IMR-90 (cell line): ENCODE measurements at regions not wholly inside any gene's neighbourhood (a gene's known extent, or its start where the extent isn't known, plus 50 kb on each side); places are given as distances from the start of the nearest gene placed in this dataset.

Experiments used
- ATAC-seq: fragments of 200-7000 bp; cut with Tn5 transposase; 2 replicates; pipeline ENCODE4 v1.9.1; 2020; ENCODE audit warnings: low read depth, mild to moderate bottlenecking, moderate library complexity
- BruUV-seq: library from RNA; stranded (reverse); fragments of 400-500 nt; replicated peaks from 2 replicates; lab custom pipeline; 2021; lab: Mats Ljungman, UMichigan
- CTCF ChIA-PET: fragments of 300-600 bp; formaldehyde crosslinking; extraction: SDS; loops from one replicate; lab custom pipeline; 2021; ENCODE audit warnings: antibody characterized with exemption; lab: Yijun Ruan, JAX
- POLR2A ChIA-PET: fragments of 300-600 bp; sonication (Branson Sonifier 250); formaldehyde crosslinking; loops from one replicate; lab custom pipeline; 2022; ENCODE audit warnings: antibody characterized with exemption; ENCODE audit not compliant: unreplicated experiment; lab: Charles Lee
- DNase-seq: peaks from one replicate; pipeline ENCODE4 v3.0.0; 2013
- H2AFZ ChIP-seq: replicated peaks from 2 replicates; pipeline ENCODE3; 2013; ENCODE audit warnings: low read length, mild to moderate bottlenecking; ENCODE audit not compliant: poor library complexity
- H2AK5ac ChIP-seq: 2 replicates; pipeline ENCODE4 v1.6.1; 2013; ENCODE audit warnings: low read depth, low read length, inconsistent platforms
- H2AK9ac ChIP-seq: replicated peaks from 2 replicates; pipeline ENCODE3; 2013; ENCODE audit warnings: mild to moderate bottlenecking, low read depth, low read length, moderate library complexity; ENCODE audit not compliant: poor library complexity
- H2BK120ac ChIP-seq: 2 replicates; pipeline ENCODE4 v1.6.1; 2013; ENCODE audit warnings: low read depth, low read length, inconsistent platforms
- H2BK15ac ChIP-seq: 3 replicates; pipeline ENCODE4 v1.6.1; 2013; ENCODE audit warnings: low read depth, low read length, inconsistent platforms
- H2BK20ac ChIP-seq: 2 replicates; pipeline ENCODE4 v1.6.1; 2013; ENCODE audit warnings: low read depth, mild to moderate bottlenecking, inconsistent platforms, low read length, moderate library complexity
- H2BK5ac ChIP-seq: 2 replicates; pipeline ENCODE4 v1.6.1; 2013; ENCODE audit warnings: mild to moderate bottlenecking, low read depth, low read length, inconsistent platforms; ENCODE audit not compliant: poor library complexity, severe bottlenecking
- H3K14ac ChIP-seq: replicated peaks from 2 replicates; pipeline ENCODE4 v1.6.1; 2013; ENCODE audit warnings: low read depth, low read length, inconsistent platforms
- H3K18ac ChIP-seq: 2 replicates; pipeline ENCODE4 v1.6.1; 2013; ENCODE audit warnings: low read depth, low read length, control low read depth
- H3K23ac ChIP-seq: 2 replicates; pipeline ENCODE4 v1.6.1; 2013; ENCODE audit warnings: low read depth, low read length, inconsistent platforms
- H3K27ac ChIP-seq: 2 replicates; pipeline ENCODE4 v1.5.1; 2013; ENCODE audit warnings: mild to moderate bottlenecking, control low read depth, low read length; ENCODE audit not compliant: insufficient read depth
- H3K27me3 ChIP-seq: 2 replicates; pipeline ENCODE4 v1.6.1; 2013; ENCODE audit warnings: low read length; ENCODE audit not compliant: control insufficient read depth, insufficient read depth
- H3K36me3 ChIP-seq: 2 replicates; pipeline ENCODE4 v1.6.1; 2013; ENCODE audit warnings: low read length, mixed read lengths; ENCODE audit not compliant: control insufficient read depth, insufficient read depth
- H3K4ac ChIP-seq: 2 replicates; pipeline ENCODE4 v1.6.1; 2013; ENCODE audit warnings: low read depth, low read length, inconsistent platforms
- H3K4me1 ChIP-seq: 2 replicates; pipeline ENCODE4 v1.6.1; 2013; ENCODE audit warnings: low read length, mixed read lengths; ENCODE audit not compliant: control insufficient read depth, insufficient read depth
- H3K4me2 ChIP-seq: 2 replicates; pipeline ENCODE4 v1.6.1; 2013; ENCODE audit warnings: low read depth, mild to moderate bottlenecking, control low read depth, low read length, moderate library complexity
- H3K4me3 ChIP-seq: 2 replicates; pipeline ENCODE4 v1.5.1; 2013; ENCODE audit warnings: low read depth, mild to moderate bottlenecking, control low read depth, low read length, moderate library complexity; ENCODE audit not compliant: insufficient read depth
- H3K56ac ChIP-seq: 2 replicates; pipeline ENCODE4 v1.6.1; 2013; ENCODE audit warnings: low read length, inconsistent platforms; ENCODE audit not compliant: insufficient read depth; ENCODE audit errors: extremely low read depth
- H3K79me1 ChIP-seq, 2 experiments: 2 replicates each; pipeline ENCODE4 v1.6.1; 2013; ENCODE audit warnings: low read length in 2 of 2, inconsistent platforms in 1 of 2, low read depth in 1 of 2
- H3K9ac ChIP-seq: 2 replicates; pipeline ENCODE4 v1.6.1; 2013; ENCODE audit warnings: low read depth, low read length, control low read depth
- H3K9me1 ChIP-seq: 2 replicates; pipeline ENCODE4 v1.6.1; 2013; ENCODE audit warnings: low read length, inconsistent platforms; ENCODE audit not compliant: insufficient read depth
- H3K9me3 ChIP-seq: 2 replicates; pipeline ENCODE4 v1.6.1; 2013; ENCODE audit warnings: low read length; ENCODE audit not compliant: control insufficient read depth, insufficient read depth
- H4K20me1 ChIP-seq: 2 replicates; pipeline ENCODE4 v1.6.1; 2013; ENCODE audit warnings: low read length, inconsistent platforms; ENCODE audit not compliant: insufficient read depth
- H4K5ac ChIP-seq: 2 replicates; pipeline ENCODE4 v1.6.1; 2013; ENCODE audit warnings: mild to moderate bottlenecking, low read depth, low read length, control low read depth
- H4K8ac ChIP-seq, 2 experiments: 2 replicates each; pipeline ENCODE4 v1.6.1; 2013; ENCODE audit warnings: low read depth in 2 of 2, low read length in 2 of 2, control low read depth in 1 of 2, inconsistent platforms in 1 of 2
- H4K91ac ChIP-seq: 2 replicates; pipeline ENCODE4 v1.6.1; 2013; ENCODE audit warnings: low read depth, low read length, inconsistent platforms; ENCODE audit not compliant: insufficient read depth
- CHD1 ChIP-seq: IDR thresholded peaks from 2 replicates; pipeline ENCODE4 v1.6.1; 2012; ENCODE audit warnings: low read depth, low read length, improper control_type of control experiment
- MXI1 ChIP-seq: IDR thresholded peaks from 2 replicates; pipeline ENCODE4 v1.6.1; 2012; ENCODE audit warnings: low read depth, mild to moderate bottlenecking, low read length, moderate library complexity, borderline replicate concordance
- RAD21 ChIP-seq: IDR thresholded peaks from 2 replicates; pipeline ENCODE4 v1.6.1; 2012; ENCODE audit warnings: low read length, improper control_type of control experiment
- WGBS, 2 experiments: methylation state at CpG; one replicate each; pipeline versions ENCODE4 v1.1.5 to v1.1.7; 2013; ENCODE audit warnings: missing lambda C conversion rate in 2 of 2; ENCODE audit not compliant: insufficient read length in 1 of 2; ENCODE audit errors: extremely low coverage in 2 of 2; 5-methylcytosine and 5-hydroxymethylcytosine counted together
- dilution Hi-C: fragments of 300-500 bp; cut with HindIII; formaldehyde crosslinking; loops from one replicate; pipeline ENCODE4 v1.14.3; 2018; ENCODE audit warnings: low sequenced_read_pairs; ENCODE audit not compliant: unreplicated experiment
- in situ Hi-C: fragments of 300-500 bp; cut with MboI; formaldehyde crosslinking; loops from 3 replicates; pipeline ENCODE4 v1.14.3; 2019; ENCODE audit warnings: low sequenced_read_pairs, inconsistent platforms, mixed read lengths
- intact Hi-C: fragments of 100-400 bp; cut with micrococcal nuclease; formaldehyde crosslinking; loops from 2 replicates; pipeline ENCODE4 v1.10.0; 2022

GRCh38 chr2:152238016-152238415 is 62.5 kb upstream of the STAM2 start:
- in situ Hi-C loops, result no loop called here

More at GRCh38 chr2:152238016-152238415, 62.5 kb upstream of the STAM2 start:
- TF ChIP-seq CHD1 (no peak), MXI1 (no peak), RAD21 (no peak)
- Histone ChIP-seq H3K14ac (no peak overlapping the region), H3K23ac (no peak overlapping the region), H2AK5ac (no peak overlapping the region), H4K20me1 (no peaks in the 10 kb centered on the region), H3K27me3 (no peaks in the 10 kb centered on the region), H3K56ac (no peak overlapping the region), H3K27ac (no peak overlapping the region), H4K91ac (no peak overlapping the region), H3K4me1 (0 out of 2 replicates have a peak, but pooled peaks cover 1% of the 10 kb centered on the region), H3K4me3 (no peak overlapping the region), H3K4ac (no peak overlapping the region), H2BK5ac (no peak overlapping the region), H3K79me1 (no peaks in the 10 kb centered on the region), H4K5ac (no peak overlapping the region), H2BK120ac (no peak overlapping the region), H3K9me1 (no peaks in the 10 kb centered on the region; the same call in 1 of the 2 replicates), H3K36me3 (no peaks in the 10 kb centered on the region), H3K9me3 (peaks cover 4% of the 10 kb centered on the region), H3K9ac (no peak overlapping the region), H2AK9ac (no peak overlapping the region), H2AFZ (no peak overlapping the region), H2BK15ac (no peak overlapping the region), H4K8ac (no peak overlapping the region), H3K4me2 (no peak overlapping the region), H2BK20ac (no peak overlapping the region), H3K18ac (no peak overlapping the region)
- BruUV-seq, result no TSS peak
- no CpG with 5 or more reads among the region's 6 CpGs for WGBS, 2 experiments
- ChIA-PET CTCF (no interaction called here), POLR2A (no interaction called here)
- intact Hi-C loops, result no loop called here
- no peak for DNase-seq
- dilution Hi-C loops, result no loop called here
- no peak for ATAC-seq
